ENCODE measurements at regions not wholly inside any gene's neighbourhood (a gene's known extent, or its start where the extent isn't known, plus 50 kb on each side); places are given as distances from the start of the nearest gene placed in this dataset.

DNA sequence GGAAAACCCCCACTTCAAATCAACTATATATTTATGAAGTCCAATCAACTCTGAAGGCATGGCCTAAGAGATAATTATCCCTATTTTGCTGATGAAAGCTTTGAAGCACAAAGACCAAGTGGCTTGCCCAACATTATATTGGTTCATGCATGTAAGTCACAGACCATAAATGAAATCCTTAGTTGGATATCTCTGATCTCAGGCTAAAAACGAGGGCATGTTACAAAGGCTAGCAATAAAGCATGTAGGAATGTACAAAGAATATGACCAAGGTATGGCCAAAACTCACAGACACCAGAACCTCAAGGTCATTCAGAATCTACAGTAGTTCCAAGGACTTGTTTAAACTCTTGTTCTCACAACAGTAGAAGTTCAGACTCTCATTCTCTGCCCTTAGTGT is 100.2 kb upstream of the SESN3 start:
- intact Hi-C loops (cut with DNase I), result loop anchor here in 2 of 10 donors (10.0 kb wide), 2 partner anchors 96 to 374 kb away; partner anchors contain the start of gene SESN3 (in 2 of the 2)

DNA sequence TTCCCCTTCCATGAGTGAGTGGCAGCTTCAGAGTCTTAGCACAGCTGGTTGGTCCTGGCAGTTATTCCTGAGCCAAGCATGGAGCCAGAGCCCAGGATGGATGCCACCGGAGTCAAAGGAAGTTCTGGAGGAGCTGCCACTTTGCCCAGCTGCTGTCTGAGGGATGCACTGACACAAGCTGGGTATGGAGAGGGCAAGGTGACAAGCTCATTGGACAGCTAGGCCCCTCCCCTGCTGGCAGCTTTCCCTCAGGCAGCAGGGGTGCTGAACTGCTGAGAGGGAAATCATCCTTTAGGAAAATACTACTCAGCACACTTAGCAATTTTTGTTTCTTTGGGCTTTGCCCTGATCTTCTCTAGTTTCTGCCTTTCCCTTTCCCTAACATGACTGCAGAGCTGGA is 99.3 kb upstream of the SESN3 start:
- intact Hi-C loops (cut with DNase I), result loop anchor here in 2 of 10 donors (10.0 kb wide), 2 partner anchors 96 to 374 kb away; partner anchors contain the start of gene SESN3 (in 2 of the 2)
- H3K27me3 ChIP-seq, result no peaks in the 10 kb centered on the region

More for the DNA sequence above, 100.2 kb upstream of the SESN3 start:
- Histone ChIP-seq H3K27ac (no peak overlapping the region), H3K9me3 (no peaks in the 10 kb centered on the region), H3K36me3 (no peaks in the 10 kb centered on the region), H3K4me3 (no peak overlapping the region), H3K27me3 (no peaks in the 10 kb centered on the region), H3K4me1 (peaks cover 0 to 5% (median 0%) of the 10 kb centered on the region in 9 donors)
- TF ChIP-seq, protein P1, sequence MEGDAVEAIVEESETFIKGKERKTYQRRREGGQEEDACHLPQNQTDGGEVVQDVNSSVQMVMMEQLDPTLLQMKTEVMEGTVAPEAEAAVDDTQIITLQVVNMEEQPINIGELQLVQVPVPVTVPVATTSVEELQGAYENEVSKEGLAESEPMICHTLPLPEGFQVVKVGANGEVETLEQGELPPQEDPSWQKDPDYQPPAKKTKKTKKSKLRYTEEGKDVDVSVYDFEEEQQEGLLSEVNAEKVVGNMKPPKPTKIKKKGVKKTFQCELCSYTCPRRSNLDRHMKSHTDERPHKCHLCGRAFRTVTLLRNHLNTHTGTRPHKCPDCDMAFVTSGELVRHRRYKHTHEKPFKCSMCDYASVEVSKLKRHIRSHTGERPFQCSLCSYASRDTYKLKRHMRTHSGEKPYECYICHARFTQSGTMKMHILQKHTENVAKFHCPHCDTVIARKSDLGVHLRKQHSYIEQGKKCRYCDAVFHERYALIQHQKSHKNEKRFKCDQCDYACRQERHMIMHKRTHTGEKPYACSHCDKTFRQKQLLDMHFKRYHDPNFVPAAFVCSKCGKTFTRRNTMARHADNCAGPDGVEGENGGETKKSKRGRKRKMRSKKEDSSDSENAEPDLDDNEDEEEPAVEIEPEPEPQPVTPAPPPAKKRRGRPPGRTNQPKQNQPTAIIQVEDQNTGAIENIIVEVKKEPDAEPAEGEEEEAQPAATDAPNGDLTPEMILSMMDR (IDR thresholded peaks at IDR 0.05), result no peak
- WGBS, 2 donors, result 62 to 83% methylated on average over 1 of the region's 1 CpG
- DNase-seq (no peak), ATAC-seq (no peak)

DNA sequence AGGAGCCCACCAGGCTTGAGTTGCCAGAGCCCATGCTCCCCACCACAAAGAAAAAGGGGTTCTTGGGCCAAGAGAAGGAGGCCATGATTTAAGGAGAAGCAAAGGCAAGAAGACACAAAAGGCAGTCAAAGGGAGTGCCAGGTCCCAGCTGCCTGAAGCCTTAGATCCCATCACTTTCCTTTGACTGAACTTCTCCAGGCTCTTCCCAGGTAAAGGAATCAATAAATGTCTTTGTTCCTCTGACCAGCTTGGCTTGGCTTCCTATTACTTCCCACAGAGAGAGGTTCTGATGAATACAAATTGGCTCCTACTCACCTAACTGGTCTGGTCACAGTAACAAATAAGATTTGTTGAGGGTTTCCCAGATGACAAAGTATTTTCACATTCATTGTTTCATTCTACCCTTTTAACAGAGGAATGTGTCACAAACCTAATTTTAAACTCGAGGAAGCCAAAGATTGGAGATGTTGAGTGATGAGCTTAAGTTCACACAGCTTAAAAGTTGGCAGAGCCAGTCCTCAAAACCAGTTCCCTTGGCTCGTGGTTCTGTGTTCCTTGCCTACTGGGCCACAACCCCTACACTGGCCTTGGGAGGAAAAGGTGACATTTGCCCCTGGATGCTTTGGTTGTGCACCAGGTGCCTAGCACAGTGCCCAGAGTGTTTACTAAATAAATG is 96.4 kb upstream of the SESN3 start:
- Histone ChIP-seq H3K27me3 (no peaks in the 10 kb centered on the region), H3K9me3 (no peaks in the 10 kb centered on the region), H3K4me1 (peaks cover 0 to 7% (median 0%) of the 10 kb centered on the region in 9 donors), H3K36me3 (no peaks in the 10 kb centered on the region), H3K4me3 (no peak overlapping the region), H3K27ac (no peak overlapping the region)
- no peak for DNase-seq
- no peak for ATAC-seq
- intact Hi-C loops (cut with DNase I), result no loop called here
- TF ChIP-seq, protein P1 (IDR thresholded peaks at IDR 0.05), result no peak
- 39 to 56% methylated on average over 2 of the region's 2 CpGs for WGBS, 2 donors

More for the DNA sequence above, 99.3 kb upstream of the SESN3 start:
- Histone ChIP-seq H3K36me3 (no peaks in the 10 kb centered on the region), H3K27ac (no peak overlapping the region), H3K4me1 (no peaks in the 10 kb centered on the region), H3K4me3 (no peak overlapping the region), H3K9me3 (no peaks in the 10 kb centered on the region)
- TF ChIP-seq, protein P1 (IDR thresholded peaks at IDR 0.05), result no peak
- ATAC-seq, result no peak
- no peak for DNase-seq
- WGBS, 2 donors, result 74 to 76% methylated on average over 1 of the region's 1 CpG

DNA sequence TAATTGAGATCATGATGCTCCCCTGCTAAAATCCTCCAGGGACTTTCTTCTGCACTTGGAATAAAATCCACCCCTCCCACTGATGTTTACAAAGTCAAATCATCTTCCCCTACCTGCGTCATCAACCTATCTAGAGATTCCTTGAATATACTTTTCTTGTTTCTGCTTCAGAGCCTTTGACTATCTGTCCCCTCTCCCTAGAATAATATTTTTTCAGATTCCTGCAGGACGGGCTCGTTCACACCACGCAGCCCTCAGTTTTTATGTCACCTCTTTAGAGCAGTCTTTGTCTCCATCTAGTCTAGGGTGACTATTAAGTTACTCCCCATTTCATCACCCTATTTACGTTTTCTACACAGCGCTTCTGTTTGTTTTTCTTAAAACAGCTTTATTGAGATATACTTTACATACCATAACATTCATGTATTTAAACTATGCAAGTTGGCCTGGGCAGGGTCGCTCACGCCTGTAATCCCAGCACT is 94.8 kb upstream of the SESN3 start:
- H3K27ac ChIP-seq, result no peak overlapping the region
- H3K27me3 ChIP-seq, result no peaks in the 10 kb centered on the region
- peaks cover 0 to 11% (median 0%) of the 10 kb centered on the region in 9 donors for H3K4me1 ChIP-seq
- no peak for DNase-seq
- no peak overlapping the region for H3K4me3 ChIP-seq
- TF ChIP-seq, protein P1 (IDR thresholded peaks at IDR 0.05), result no peak
- no peak for ATAC-seq
- WGBS, 2 donors, result 84 to 86% methylated on average over 8 of the region's 8 CpGs
- no peaks in the 10 kb centered on the region for H3K9me3 ChIP-seq
- no peaks in the 10 kb centered on the region for H3K36me3 ChIP-seq
- intact Hi-C loops (cut with DNase I), result no loop called here
